CD1c-positive myeloid dendritic cell (primary cell): ENCODE measurements at regions not wholly inside any gene's neighbourhood (a gene's known extent, or its start where the extent isn't known, plus 50 kb on each side); places are given as distances from the start of the nearest gene placed in this dataset.

Source experiments
- DNase-seq: peaks from one replicate; pipeline ENCODE4 v3.0.0-alpha.2; 2016; ENCODE audit errors: extremely low spot score

- no peak for DNase-seq
These were observed 129.9 kb downstream of the KLF13 start for GRCh38 chr15:31456354-31457060.

DNA sequence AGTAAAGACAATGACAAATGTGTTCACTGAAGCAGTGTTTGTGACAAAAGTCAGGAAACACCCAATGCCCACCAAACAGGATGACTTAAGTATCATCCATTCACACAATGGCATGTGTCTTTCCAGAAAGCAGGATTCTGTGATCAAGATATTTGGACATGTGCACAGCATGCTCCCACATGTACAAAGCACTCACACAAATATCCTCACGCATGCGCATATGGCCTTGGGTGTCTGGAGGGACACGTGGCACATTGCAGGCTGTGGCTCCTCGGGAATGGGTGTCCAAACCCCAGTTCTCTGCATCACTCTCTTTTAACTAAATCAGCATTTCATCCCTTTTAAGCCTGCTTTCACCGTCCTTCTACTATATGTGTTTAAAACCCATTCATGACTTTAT is 130.5 kb downstream of the KLF13 start:
- DNase-seq, result no peak

DNA sequence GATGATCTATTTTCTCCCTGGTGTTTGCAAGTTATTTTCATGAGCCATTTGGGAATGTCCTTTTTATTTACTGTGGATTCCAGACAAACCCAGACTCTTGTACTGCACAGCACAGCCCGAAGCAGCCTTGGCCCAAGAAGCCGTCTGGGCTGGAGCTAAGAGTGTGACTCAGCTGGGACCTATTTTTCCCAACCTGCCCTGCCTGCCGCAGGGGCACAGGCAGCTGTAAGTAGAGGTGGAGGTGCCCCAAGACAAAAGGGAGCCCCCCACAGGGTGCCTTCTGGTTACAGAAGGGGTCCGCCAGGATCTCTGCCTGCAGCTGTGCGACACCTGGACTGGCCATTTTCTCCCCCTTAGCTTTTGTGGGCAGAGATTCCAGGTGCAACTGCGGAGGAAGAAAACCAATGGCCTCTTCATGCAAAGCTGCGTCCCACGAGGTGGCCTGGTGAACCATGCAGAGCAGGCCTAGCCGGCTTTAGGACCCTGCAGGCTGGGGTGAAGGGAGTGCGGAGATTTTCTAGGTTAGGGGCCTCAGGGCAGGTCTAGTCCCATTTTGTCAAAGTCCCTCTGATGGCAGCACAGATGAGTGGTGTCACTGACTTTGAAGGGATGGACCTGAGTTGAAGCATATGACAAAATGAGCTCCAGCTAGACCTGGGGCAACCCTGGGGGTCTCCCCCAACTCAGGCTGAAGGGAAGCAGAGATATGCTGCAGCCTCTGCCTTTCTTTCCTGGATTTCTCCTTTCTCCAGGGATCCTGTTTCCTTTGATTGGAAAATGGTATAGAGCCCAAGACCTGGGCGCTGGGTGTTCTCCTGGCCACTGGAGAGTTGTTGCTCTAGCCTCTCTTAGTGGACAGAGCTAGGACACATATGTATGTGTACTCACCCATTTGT is 131.2 kb downstream of the KLF13 start:
- no peak for DNase-seq

GRCh38 chr15:31458596-31459399 is 132.2 kb downstream of the KLF13 start:
- DNase-seq, result no peak

DNA sequence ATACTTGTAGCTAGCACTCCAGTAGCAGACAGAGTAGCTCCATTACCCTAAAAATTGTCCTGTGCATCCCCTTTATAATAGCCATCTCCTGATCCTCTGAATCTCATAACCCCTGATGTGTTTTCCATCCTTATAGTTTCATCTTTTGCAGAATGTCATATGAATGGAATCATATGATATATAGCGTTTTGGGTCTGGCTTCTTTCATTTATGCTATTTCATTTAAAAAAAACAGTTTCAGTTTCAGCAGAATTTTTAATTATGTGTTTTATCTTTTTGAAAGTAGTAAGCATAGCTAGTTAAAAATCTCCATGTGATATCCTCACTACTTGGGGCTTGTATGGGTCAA is 132.7 kb downstream of the KLF13 start:
- no peak for DNase-seq

DNA sequence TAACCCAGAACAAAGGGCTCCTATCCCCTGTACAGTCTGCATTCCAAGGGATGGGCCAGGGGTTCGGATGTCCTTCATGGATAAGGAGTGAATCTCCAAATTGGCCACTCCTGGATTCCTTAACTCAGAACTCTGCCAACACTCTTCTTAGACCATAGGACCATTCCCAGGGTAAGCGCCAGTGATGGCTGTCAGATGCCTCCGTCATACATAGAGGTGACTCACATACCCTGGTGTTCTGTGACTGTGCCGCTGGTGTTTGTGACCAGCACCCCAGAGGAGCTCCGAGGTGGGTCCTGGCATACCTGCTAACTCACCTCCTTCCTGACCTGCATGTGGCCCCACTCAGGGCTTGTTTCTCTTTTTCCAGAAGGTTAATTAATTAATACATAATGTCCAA is 134.7 kb downstream of the KLF13 start:
- DNase-seq, result no peak

DNA sequence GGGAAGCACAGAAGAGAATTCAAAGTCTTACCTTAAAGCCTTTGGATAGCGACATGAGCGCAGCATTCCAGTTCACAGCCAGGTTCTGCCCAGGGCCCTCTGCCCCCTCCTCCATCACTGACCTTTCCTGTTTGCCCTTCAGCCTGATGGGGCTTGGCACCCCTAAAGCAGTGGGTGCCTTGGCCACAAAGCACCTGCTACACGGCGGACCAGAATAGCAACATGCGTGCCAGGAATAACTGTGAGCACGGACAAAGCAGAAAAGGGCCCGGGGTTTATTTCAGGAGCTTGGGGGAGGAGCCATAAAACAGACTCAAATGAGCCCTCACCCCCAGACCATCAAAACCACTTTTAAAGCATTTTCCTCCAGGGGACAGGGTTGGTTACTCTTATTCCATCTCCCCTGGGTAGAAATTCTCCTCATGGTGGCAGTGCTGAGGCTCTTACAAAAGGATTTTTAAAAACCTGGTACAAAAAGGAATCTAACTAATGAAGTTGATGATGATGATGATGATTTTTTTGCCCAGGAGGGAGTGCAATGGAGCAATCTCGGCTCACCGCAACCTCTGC is 135.4 kb downstream of the KLF13 start:
- DNase-seq, result no peak

DNA sequence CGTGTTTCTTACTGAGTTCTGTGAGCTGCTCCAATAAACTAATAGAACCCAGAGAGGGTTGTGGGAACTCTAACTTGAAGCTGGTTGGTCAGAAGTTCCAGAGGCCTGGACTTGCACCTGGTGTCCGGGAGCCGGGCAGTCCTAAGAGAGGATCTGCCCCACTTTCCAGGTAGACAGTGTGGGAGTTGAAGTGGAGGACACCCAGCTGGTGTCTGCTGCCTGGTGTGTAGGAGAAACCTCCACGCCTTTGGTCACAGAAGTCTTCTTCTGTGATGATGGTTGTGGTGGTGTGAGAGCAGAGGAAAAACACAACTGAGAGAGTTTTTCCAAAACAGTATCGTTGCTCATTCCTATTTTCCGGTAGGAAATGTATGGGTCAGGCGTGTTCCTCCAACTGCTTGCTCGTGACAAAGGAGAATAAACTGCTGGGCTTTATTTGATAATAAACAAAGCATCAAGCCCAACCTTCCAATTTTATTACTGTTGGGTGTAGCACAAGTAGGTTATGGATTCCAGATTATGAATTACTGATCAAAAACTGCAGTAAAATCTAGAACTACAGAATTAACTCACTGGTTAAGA is 137.0 kb downstream of the KLF13 start:
- no peak for DNase-seq

GRCh38 chr15:31464216-31465082 is 137.8 kb downstream of the KLF13 start:
- DNase-seq, result no peak

- no peak for DNase-seq
These were observed 138.7 kb downstream of the KLF13 start for GRCh38 chr15:31465083-31465955.

GRCh38 chr15:31467361-31467760 is 140.7 kb downstream of the KLF13 start:
- no peak for DNase-seq

DNA sequence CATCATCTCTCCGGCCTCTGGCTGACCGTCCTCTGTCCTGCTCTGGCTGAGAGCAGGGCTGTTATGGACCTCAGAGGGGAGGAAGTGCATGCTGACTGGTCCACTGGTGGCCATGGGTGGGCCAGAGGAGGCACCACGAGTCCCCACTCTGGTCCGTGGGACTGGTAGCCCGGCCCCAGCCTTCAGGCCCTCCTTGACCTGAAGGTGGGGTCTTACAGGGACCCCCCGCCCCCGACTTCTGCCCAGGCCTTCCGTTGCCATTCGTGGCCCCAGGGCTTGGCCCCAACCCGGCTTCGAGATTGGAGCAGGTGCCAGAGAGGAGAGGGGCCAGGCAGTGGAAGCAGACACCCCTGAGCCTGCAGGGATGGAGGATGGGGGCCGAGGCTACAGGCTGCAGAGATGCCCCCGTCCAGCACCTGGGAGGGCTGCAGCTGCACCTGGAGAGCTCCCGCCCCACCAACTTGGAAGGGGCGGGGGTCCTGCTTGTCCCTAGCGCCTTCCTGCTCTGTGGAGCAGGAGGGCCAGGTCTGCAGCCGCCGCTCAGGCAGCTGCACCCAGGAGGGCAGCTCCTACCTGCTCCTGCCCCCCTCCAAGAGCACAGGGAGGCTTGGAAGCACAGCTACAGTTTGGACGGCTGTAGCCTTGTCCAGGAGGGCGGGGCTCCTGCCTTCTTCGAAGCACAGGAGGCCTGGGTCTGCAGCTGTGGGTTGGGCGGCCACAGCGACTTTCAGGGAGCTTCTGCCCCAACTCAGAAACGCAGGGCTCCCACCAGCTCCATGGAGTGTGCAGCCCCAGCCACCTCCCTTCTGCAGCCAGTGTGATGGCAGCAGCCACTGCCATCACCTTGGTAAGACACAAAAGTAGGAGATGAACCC is 142.5 kb downstream of the KLF13 start:
- no peak for DNase-seq

GRCh38 chr15:31469786-31470525 is 143.3 kb downstream of the KLF13 start:
- no peak for DNase-seq

GRCh38 chr15:31470756-31471155 is 144.1 kb downstream of the KLF13 start:
- DNase-seq, result no peak

DNA sequence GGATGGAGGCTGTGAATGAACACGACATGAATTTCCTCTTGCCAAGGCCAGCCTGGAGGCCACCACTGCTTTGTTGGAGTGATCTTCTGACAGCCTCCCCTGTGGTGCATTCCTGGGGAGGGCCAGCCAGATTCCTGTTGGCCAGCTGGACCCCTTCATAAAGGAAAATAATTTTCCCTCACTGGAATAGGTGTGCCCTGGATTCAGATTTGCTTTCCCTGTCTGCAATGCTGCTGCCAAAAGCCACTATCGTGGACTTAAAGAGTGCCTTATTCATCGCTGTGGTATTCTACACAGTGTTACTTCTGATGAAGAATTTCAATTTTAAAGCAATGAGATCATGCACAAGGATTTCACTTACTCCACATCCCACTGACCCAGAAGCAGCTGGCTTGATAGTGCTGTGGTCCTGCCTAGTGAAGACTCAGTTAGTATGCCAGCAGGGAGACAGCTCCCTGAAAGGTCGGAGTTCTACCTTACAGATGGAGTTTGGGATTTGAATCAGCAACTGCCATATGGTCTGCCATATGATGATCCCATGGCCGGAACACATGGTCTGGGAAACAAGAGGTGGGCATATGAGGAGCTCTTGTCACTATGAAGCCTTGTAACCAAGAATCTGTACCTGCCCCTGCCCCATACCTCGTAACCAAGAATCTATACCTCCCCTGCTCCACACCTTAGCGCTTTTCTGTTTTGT is 145.2 kb downstream of the KLF13 start:
- DNase-seq, result no peak

GRCh38 chr15:31472636-31473384 is 146.2 kb downstream of the KLF13 start:
- peak; percentile 8 for DNase-seq
